Ishikawa (cell line): ENCODE measurements at regions not wholly inside any gene's neighbourhood (a gene's known extent, or its start where the extent isn't known, plus 50 kb on each side); places are given as distances from the start of the nearest gene placed in this dataset.

ENCODE experiments used
- CEBPB ChIP-seq: IDR thresholded peaks from 2 replicates; pipeline ENCODE4 v1.6.1; 2012
- CREB1 ChIP-seq: IDR thresholded peaks from 2 replicates; pipeline ENCODE4 v1.6.1; 2012; ENCODE audit warnings: low read depth
- EGR1 ChIP-seq: IDR thresholded peaks from 2 replicates; pipeline ENCODE4 v1.6.1; 2012
- EP300 ChIP-seq: IDR thresholded peaks from 2 replicates; pipeline ENCODE4 v1.6.1; 2012; ENCODE audit warnings: borderline replicate concordance
- RAD21 ChIP-seq: IDR thresholded peaks from 2 replicates; pipeline ENCODE4 v1.6.1; 2012; ENCODE audit warnings: low read depth
- TAF1 ChIP-seq: IDR thresholded peaks from 2 replicates; pipeline ENCODE4 v1.6.1; 2012; ENCODE audit warnings: low read depth, mild to moderate bottlenecking
- TCF12 ChIP-seq: IDR thresholded peaks from 2 replicates; pipeline ENCODE4 v1.6.1; 2012; ENCODE audit warnings: low read depth
- TEAD4 ChIP-seq: IDR thresholded peaks from 2 replicates; pipeline ENCODE4 v1.6.1; 2012
- YY1 ChIP-seq: IDR thresholded peaks from 2 replicates; pipeline ENCODE4 v1.6.1; 2012; ENCODE audit warnings: low read depth
- TF ChIP-seq, protein P1 (sequence below): IDR thresholded peaks from 2 replicates; pipeline ENCODE4 v1.6.1; 2012; ENCODE audit warnings: low read depth, mild to moderate bottlenecking
- TF ChIP-seq, protein P2 (sequence below): IDR thresholded peaks from 2 replicates; pipeline ENCODE4 v1.6.1; 2012
- TF ChIP-seq, protein P3 (sequence below): IDR thresholded peaks from 2 replicates; pipeline ENCODE4 v1.6.1; 2012

DNA sequence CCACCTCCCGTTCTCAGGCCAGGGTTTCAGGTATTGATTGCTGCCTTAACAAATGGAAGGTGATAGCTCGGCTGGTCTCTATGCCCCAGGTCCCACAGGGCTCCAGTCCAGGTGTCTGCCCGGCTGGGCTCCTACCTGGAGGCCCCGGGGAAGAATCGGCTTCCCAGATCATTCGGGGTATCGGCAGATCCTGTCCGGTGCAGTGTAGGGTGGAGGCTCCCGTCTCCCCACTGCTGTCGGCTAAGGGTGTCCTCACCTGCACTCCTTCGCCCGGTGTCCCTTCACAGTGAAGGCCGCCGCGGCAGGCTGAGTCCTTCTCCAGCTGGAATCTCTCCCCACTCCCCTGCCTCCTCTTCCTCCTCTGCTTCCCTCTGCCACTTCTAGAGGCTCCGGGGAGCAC is 573.9 kb upstream of the SALL3 start:
- TF ChIP-seq EP300 (no peak), TAF1 (no peak), EGR1 (no peak), YY1 (no peak), RAD21 (no peak), CEBPB (no peak), TCF12 (no peak), CREB1 (no peak), TEAD4 (no peak)
- TF ChIP-seq, protein P1, sequence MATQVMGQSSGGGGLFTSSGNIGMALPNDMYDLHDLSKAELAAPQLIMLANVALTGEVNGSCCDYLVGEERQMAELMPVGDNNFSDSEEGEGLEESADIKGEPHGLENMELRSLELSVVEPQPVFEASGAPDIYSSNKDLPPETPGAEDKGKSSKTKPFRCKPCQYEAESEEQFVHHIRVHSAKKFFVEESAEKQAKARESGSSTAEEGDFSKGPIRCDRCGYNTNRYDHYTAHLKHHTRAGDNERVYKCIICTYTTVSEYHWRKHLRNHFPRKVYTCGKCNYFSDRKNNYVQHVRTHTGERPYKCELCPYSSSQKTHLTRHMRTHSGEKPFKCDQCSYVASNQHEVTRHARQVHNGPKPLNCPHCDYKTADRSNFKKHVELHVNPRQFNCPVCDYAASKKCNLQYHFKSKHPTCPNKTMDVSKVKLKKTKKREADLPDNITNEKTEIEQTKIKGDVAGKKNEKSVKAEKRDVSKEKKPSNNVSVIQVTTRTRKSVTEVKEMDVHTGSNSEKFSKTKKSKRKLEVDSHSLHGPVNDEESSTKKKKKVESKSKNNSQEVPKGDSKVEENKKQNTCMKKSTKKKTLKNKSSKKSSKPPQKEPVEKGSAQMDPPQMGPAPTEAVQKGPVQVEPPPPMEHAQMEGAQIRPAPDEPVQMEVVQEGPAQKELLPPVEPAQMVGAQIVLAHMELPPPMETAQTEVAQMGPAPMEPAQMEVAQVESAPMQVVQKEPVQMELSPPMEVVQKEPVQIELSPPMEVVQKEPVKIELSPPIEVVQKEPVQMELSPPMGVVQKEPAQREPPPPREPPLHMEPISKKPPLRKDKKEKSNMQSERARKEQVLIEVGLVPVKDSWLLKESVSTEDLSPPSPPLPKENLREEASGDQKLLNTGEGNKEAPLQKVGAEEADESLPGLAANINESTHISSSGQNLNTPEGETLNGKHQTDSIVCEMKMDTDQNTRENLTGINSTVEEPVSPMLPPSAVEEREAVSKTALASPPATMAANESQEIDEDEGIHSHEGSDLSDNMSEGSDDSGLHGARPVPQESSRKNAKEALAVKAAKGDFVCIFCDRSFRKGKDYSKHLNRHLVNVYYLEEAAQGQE = no peak
- TF ChIP-seq, protein P2, sequence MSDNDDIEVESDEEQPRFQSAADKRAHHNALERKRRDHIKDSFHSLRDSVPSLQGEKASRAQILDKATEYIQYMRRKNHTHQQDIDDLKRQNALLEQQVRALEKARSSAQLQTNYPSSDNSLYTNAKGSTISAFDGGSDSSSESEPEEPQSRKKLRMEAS = no peak
- TF ChIP-seq, protein P3, sequence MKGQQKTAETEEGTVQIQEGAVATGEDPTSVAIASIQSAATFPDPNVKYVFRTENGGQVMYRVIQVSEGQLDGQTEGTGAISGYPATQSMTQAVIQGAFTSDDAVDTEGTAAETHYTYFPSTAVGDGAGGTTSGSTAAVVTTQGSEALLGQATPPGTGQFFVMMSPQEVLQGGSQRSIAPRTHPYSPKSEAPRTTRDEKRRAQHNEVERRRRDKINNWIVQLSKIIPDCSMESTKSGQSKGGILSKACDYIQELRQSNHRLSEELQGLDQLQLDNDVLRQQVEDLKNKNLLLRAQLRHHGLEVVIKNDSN = no peak
